K562 (cell line): ENCODE measurements at regions not wholly inside any gene's neighbourhood (a gene's known extent, or its start where the extent isn't known, plus 50 kb on each side); places are given as distances from the start of the nearest gene placed in this dataset.

Experiments
- ATAC-seq: fragments of 200-7000 bp; cut with Tn5 transposase; 3 replicates; pipeline ENCODE4 v1.9.1; 2020; ENCODE audit warnings: moderate library complexity
- BruUV-seq: library from RNA; stranded (reverse); fragments of 400-500 nt; replicated peaks from 2 replicates; lab custom pipeline; 2021; lab: Mats Ljungman, UMichigan
- CTCF ChIA-PET: fragments of 300-600 bp; formaldehyde crosslinking; extraction: SDS; loops from one replicate; lab custom pipeline; 2021; ENCODE audit warnings: low intra/inter-chr PET ratio; lab: Yijun Ruan, JAX
- POLR2A ChIA-PET: fragments of 300-600, 350-650 bp; sonication (Branson Sonifier 250); formaldehyde crosslinking; extraction: SDS; loops from one replicate; lab custom pipeline; 2021; ENCODE audit warnings: antibody characterized with exemption, inconsistent platforms; lab: Yijun Ruan, JAX
- DNase-seq, 4 experiments: peaks; one replicate each; pipeline versions ENCODE4 v3.0.0 to v3.0.0-alpha.2; 2011 to 2018; ENCODE audit warnings: low spot score in 3 of 4, mixed read lengths in 3 of 4; ENCODE audit errors: extremely low read depth in 1 of 4
- FAIRE-seq: peaks from 2 replicates; lab custom pipeline; 2011; peaks lifted over from hg19 to GRCh38; lab: Jason Lieb, UNC
- H2AFZ ChIP-seq: 2 replicates; pipeline ENCODE4 v1.6.0; 2011; ENCODE audit warnings: low read depth, low read length, control low read depth, inconsistent platforms
- H3K27ac ChIP-seq: fragments of 200-600 bp; 3 replicates; pipeline ENCODE4 v1.8.0; 2011; ENCODE audit warnings: low read depth, mild to moderate bottlenecking, control low read depth, inconsistent platforms, low read length, moderate library complexity, mixed read lengths; ENCODE audit errors: extremely low read depth
- H3K27me3 ChIP-seq, 2 experiments: fragments of 300-600 bp in 1 of 2; 2 replicates in 1 of 2; 3 replicates in 1 of 2; pipeline versions ENCODE4 v1.6.0 to v1.8.0; 2011; ENCODE audit warnings: inconsistent platforms in 2 of 2, low read length in 2 of 2, mild to moderate bottlenecking in 1 of 2, mixed read lengths in 1 of 2, moderate library complexity in 1 of 2; ENCODE audit not compliant: control insufficient read depth in 2 of 2, insufficient read depth in 2 of 2
- H3K36me3 ChIP-seq: fragments of 300-600 bp; 3 replicates; pipeline ENCODE4 v1.8.0; 2011; ENCODE audit warnings: mild to moderate bottlenecking, low read length, inconsistent platforms; ENCODE audit not compliant: control insufficient read depth, insufficient read depth
- H3K4me1 ChIP-seq, 2 experiments: fragments of 200-600 bp in 1 of 2; replicated peaks in 1 of 2; 2 replicates in 1 of 2; 3 replicates in 1 of 2; pipeline versions ENCODE4 v1.5.1 to v1.8.0; 2011; ENCODE audit warnings: inconsistent platforms in 2 of 2, low read length in 2 of 2, mild to moderate bottlenecking in 1 of 2, mixed read lengths in 1 of 2, moderate library complexity in 1 of 2; ENCODE audit not compliant: control insufficient read depth in 2 of 2, insufficient read depth in 2 of 2
- H3K4me2 ChIP-seq: 2 replicates; pipeline ENCODE4 v1.6.1; 2011; ENCODE audit warnings: low read length, control low read depth, inconsistent platforms, mixed read lengths; ENCODE audit not compliant: insufficient read depth
- H3K4me3 ChIP-seq: fragments of 200-600 bp; sonication (generic), shearing (Covaris generic); 2 replicates; pipeline ENCODE4 v1.5.1; 2016; ENCODE audit warnings: control low read depth, inconsistent platforms
- H3K79me2 ChIP-seq: fragments of 200-600 bp; 3 replicates; pipeline ENCODE4 v1.8.0; 2011; ENCODE audit warnings: low read length, inconsistent platforms; ENCODE audit not compliant: control insufficient read depth, insufficient read depth
- H3K9ac ChIP-seq, 2 experiments: 2 replicates each; pipeline versions ENCODE4 v1.6.0 to v1.6.1; 2011; ENCODE audit warnings: low read depth in 2 of 2, low read length in 2 of 2, control low read depth in 1 of 2, inconsistent platforms in 1 of 2, mild to moderate bottlenecking in 1 of 2, mixed read lengths in 1 of 2; ENCODE audit not compliant: insufficient read depth in 1 of 2
- H3K9me1 ChIP-seq: one replicate; pipeline ENCODE4 v1.6.0; 2011; ENCODE audit warnings: inconsistent platforms, mild to moderate bottlenecking, low read length, moderate library complexity; ENCODE audit not compliant: control insufficient read depth, insufficient read depth
- H3K9me3 ChIP-seq: replicated peaks from 2 replicates; pipeline ENCODE4 v1.5.1; 2011; ENCODE audit warnings: low read depth, low read length, inconsistent platforms; ENCODE audit not compliant: control insufficient read depth, insufficient read depth
- H4K20me1 ChIP-seq: replicated peaks from 2 replicates; pipeline ENCODE4 v1.6.1; 2011; ENCODE audit warnings: low read length, inconsistent platforms, mixed read lengths; ENCODE audit not compliant: control insufficient read depth, insufficient read depth
- DIDO1 ChIP-seq: fragments of 450-650 bp; IDR thresholded peaks from 2 replicates; pipeline ENCODE4 v1.6.1; 2016; ENCODE audit warnings: low read depth, missing biosample characterization, missing genetic modification characterization
- FOSL1 ChIP-seq: fragments of 200-800 bp; sonication (Bioruptor generic); conservative IDR thresholded peaks from 2 replicates; pipeline ENCODE4 v1.6.1; 2016; ENCODE audit warnings: missing genetic modification characterization, missing compliant biosample characterization
- FOXK1 ChIP-seq: sonication (generic); formaldehyde crosslinking; IDR thresholded peaks from 2 replicates; pipeline ENCODE4 v1.8.0; 2022; ENCODE audit warnings: missing genetic modification reagents, mild to moderate bottlenecking, borderline replicate concordance
- HNRNPL ChIP-seq: fragments of 200-400 bp; formaldehyde crosslinking; IDR thresholded peaks from 2 replicates; pipeline ENCODE4 v1.6.1; 2017; ENCODE audit warnings: low read depth, mild to moderate bottlenecking, low read length
- IRF9 ChIP-seq: fragments of 450-650 bp; IDR thresholded peaks from 2 replicates; pipeline ENCODE4 v1.6.1; 2016; ENCODE audit warnings: missing biosample characterization, missing genetic modification characterization
- KLF10 ChIP-seq: fragments of 250-450 bp; sonication (Bioruptor Pico); IDR thresholded peaks from 2 replicates; pipeline ENCODE4 v1.6.1; 2021; ENCODE audit warnings: matching md5 sums
- OTX1 ChIP-seq: fragments of 450-650 bp; formaldehyde crosslinking; IDR thresholded peaks from 2 replicates; pipeline ENCODE4 v1.4.0; 2022; ENCODE audit warnings: mild to moderate bottlenecking
- RBM17 ChIP-seq: fragments of 200-400 bp; formaldehyde crosslinking; IDR thresholded peaks from 2 replicates; pipeline ENCODE4 v1.6.1; 2017; ENCODE audit warnings: low read depth, mild to moderate bottlenecking, low read length, borderline replicate concordance
- SAP30 ChIP-seq: fragments of 200-600 bp; sonication (generic); IDR thresholded peaks from 2 replicates; pipeline ENCODE4 v1.6.1; 2012; ENCODE audit warnings: borderline replicate concordance, low read depth, mild to moderate bottlenecking, moderate library complexity, low read length, control low read depth, inconsistent platforms; ENCODE audit not compliant: insufficient read depth, poor library complexity, severe bottlenecking
- SMARCA5 ChIP-seq: fragments of 450-650 bp; IDR thresholded peaks from 2 replicates; pipeline ENCODE4 v1.6.1; 2016
- SNAPC5 ChIP-seq: fragments of 250-450 bp; sonication (Bioruptor Pico); IDR thresholded peaks from 2 replicates; pipeline ENCODE4 v1.8.0; 2021; ENCODE audit warnings: moderate library complexity, mild to moderate bottlenecking, inconsistent platforms
- TAF9B ChIP-seq: fragments of 450-650 bp; IDR thresholded peaks from 2 replicates; pipeline ENCODE4 v1.6.1; 2018; ENCODE audit warnings: mild to moderate bottlenecking; ENCODE audit not compliant: partially characterized antibody
- ZMIZ1 ChIP-seq, 2 experiments: fragments of 150-350 bp in 1 of 2; IDR thresholded peaks; 2 replicates each; pipeline ENCODE4 v1.6.1; 2012 to 2016; ENCODE audit warnings: low read depth in 2 of 2, low read length in 2 of 2, mild to moderate bottlenecking in 1 of 2, moderate library complexity in 1 of 2
- ZNF140 ChIP-seq: fragments of 250-450 bp; sonication (Bioruptor Pico); IDR thresholded peaks from 2 replicates; pipeline ENCODE4 v1.8.0; 2021; ENCODE audit warnings: moderate library complexity, mild to moderate bottlenecking, inconsistent platforms
- ZNF561 ChIP-seq: fragments of 450-650 bp; formaldehyde crosslinking; conservative IDR thresholded peaks from 2 replicates; pipeline ENCODE4 v1.4.0; 2020; ENCODE audit warnings: mild to moderate bottlenecking, moderate library complexity
- WGBS: fragments of 100-300 bp; shearing (Covaris generic); methylation state at CpG from one replicate; pipeline ENCODE4 v1.1.6; 2016; ENCODE audit warnings: low coverage, mixed read lengths; ENCODE audit not compliant: insufficient coverage; ENCODE audit errors: missing lambda C conversion rate; 5-methylcytosine and 5-hydroxymethylcytosine counted together
- in situ Hi-C: fragments of 300-500 bp; cut with MboI; formaldehyde crosslinking; loops from 4 replicates; pipeline ENCODE4 v1.15.0; 2018; ENCODE audit warnings: inconsistent platforms, mixed read lengths
- intact Hi-C: fragments of 100-400 bp; cut with micrococcal nuclease; formaldehyde crosslinking; loops from 2 replicates; pipeline ENCODE4 v1.14.2; 2022

- no peak for TF ChIP-seq IRF9 (tag)
- TF ChIP-seq DIDO1 (tag), result no peak
- no peak for TF ChIP-seq ZNF140 (CRISPR knock-in tag)
These were observed 185.1 kb downstream of the TM2D1 start (continued) for GRCh38 chr1:61539720-61540462.

- Histone ChIP-seq H3K4me3 (no peak overlapping the region), H3K9me3 (no peaks in the 10 kb centered on the region), H3K4me1 (no peaks in the 10 kb centered on the region), H3K9ac (no peak overlapping the region), H3K36me3 (no peaks in the 10 kb centered on the region), H4K20me1 (no peaks in the 10 kb centered on the region), H3K9me1 (no peaks in the 10 kb centered on the region), H2AFZ (no peak overlapping the region), H3K27me3 (peaks cover 2 to 16% of the 10 kb centered on the region in 2 experiments; a peak in 3 of 5 replicates), H3K4me2 (no peak overlapping the region), H3K79me2 (no peaks in the 10 kb centered on the region), H3K27ac (no peak overlapping the region)
- POLR2A ChIA-PET, result interaction anchor here (1.6 kb wide), 1 partner anchor 91 kb away, joined by 3 read pairs; no protein-coding TSS in a partner anchor
- DNase-seq (no peak), ATAC-seq (no peak), FAIRE-seq (no peak)
- no peak for TF ChIP-seq HNRNPL
- TF ChIP-seq FOXK1, result no peak
- no peak for TF ChIP-seq SMARCA5
- no peak for TF ChIP-seq OTX1 (CRISPR knock-in tag)
- TF ChIP-seq SAP30, result no peak
- TF ChIP-seq KLF10, result no peak
- no peak for TF ChIP-seq ZMIZ1 (IDR thresholded peaks at IDR 0.05; ENCODE audit: low read depth in 2 of 2, low read length in 2 of 2)
- no peak for TF ChIP-seq FOSL1 (tag)
- no peak for TF ChIP-seq SNAPC5 (CRISPR knock-in tag)
- no peak for TF ChIP-seq TAF9B
- no peak for TF ChIP-seq RBM17
- TF ChIP-seq ZNF561 (CRISPR knock-in tag), result no peak
- intact Hi-C loops (no loop called here), in situ Hi-C loops (no loop called here)
- CTCF ChIA-PET, result no interaction called here
- 3% methylated on average over 4 of the region's 4 CpGs for WGBS
- no TSS peak for BruUV-seq
These were observed 186.7 kb downstream of the TM2D1 start for GRCh38 chr1:61538228-61538627.
